ENCODE measurements at regions not wholly inside any gene's neighbourhood (a gene's known extent, or its start where the extent isn't known, plus 50 kb on each side); places are given as distances from the start of the nearest gene placed in this dataset.

GRCh38 chr1:208896768-208897167 is 652.6 kb upstream of the PLXNA2 start:
- no peak for TF ChIP-seq CTCF (IDR thresholded peaks at IDR 0.05)
- TF ChIP-seq EP300 (IDR thresholded peaks at IDR 0.05), result no peak
- no peak for TF ChIP-seq POLR2AphosphoS5 (IDR thresholded peaks at IDR 0.05)
- no peak for TF ChIP-seq POLR2A (IDR thresholded peaks at IDR 0.05)

Data from sigmoid colon (tissue), 4 donors.